ENCODE measurements at regions not wholly inside any gene's neighbourhood (a gene's known extent, or its start where the extent isn't known, plus 50 kb on each side); places are given as distances from the start of the nearest gene placed in this dataset.

DNA sequence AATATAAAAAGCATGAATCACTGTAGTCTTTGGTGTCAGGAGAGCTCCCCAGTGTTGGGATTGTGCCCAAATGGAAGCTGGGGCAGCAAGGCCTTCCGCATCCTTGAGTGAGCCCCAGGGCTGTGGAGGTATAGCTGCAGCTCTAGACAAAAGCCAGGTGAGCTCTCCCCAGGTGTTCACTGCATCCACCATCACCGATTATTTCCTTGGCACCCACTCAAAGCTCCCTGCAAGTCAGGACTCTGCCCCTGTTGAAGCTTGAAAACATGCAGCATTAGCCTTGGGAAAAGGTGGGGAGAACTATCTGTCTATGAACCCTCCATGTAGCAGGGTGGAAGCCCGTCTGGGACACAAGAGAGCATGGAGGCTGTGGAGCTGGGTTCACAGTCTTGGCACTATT, 228.8 kb downstream of the BMP7 start:
- no peak overlapping the region for H3K27ac Mint-ChIP-seq
- no peaks in the 10 kb centered on the region for H3K36me3 Mint-ChIP-seq (ENCODE audit: low read depth)
- ATAC-seq = no peak

DNA sequence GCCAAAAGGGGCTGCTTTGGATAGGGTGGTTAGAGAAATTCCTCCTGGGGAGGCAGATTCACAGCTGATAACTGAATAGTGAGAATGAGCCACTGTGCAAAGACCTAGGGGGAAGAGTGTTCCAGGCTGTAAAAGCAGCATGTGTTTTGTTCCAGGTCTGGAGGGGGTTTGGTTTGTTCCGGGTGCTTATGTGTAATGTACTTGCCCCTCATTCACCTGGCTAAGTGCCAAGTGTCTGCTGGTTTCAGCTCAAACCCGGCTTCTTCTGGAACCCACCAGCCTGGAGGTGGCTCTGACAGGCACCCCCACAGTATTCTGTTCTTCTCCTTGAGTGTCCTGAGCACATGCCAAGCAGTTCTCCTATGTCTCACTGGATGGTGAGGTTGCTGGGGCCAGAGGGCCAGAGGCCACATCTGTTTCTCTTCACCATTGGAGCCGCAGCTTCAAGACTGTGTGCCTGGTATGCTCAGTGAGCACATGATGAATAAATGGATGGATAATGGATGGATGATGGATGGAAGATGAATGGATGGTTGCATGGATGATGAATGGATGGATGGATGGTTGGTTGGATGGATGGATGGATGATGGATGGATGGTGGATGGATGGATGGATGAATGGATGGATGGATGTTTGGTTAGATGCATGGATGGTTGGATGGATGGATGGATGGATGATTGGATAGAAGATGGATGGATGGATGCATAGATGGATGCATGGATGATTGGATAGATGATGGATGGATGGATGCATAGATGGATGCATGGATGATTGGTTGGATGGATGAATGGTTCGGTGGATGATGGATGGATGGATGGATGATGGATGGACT, 227.6 kb downstream of the BMP7 start:
- DNase-seq (no peak), ATAC-seq (no peak)
- H3K9me3 ChIP-seq (ENCODE audit: control insufficient read depth, low read length, poor library complexity, severe bottlenecking) = no peaks in the 10 kb centered on the region
- H3K4me1 Mint-ChIP-seq = no peaks in the 10 kb centered on the region
- no peaks in the 10 kb centered on the region for H3K36me3 Mint-ChIP-seq (ENCODE audit: low read depth)
- peaks cover 10% of the 10 kb centered on the region for H3K27me3 Mint-ChIP-seq
- H3K27ac Mint-ChIP-seq = no peak overlapping the region
- no peak overlapping the region for H3K4me3 Mint-ChIP-seq

More for the DNA sequence above, 228.8 kb downstream of the BMP7 start:
- no peak overlapping the region for H3K4me3 Mint-ChIP-seq
- H3K9me3 ChIP-seq (ENCODE audit: control insufficient read depth, low read length, poor library complexity, severe bottlenecking) = no peaks in the 10 kb centered on the region
- H3K27me3 Mint-ChIP-seq = peaks cover 9% of the 10 kb centered on the region
- no peaks in the 10 kb centered on the region for H3K4me1 Mint-ChIP-seq
- DNase-seq = no peak

DNA sequence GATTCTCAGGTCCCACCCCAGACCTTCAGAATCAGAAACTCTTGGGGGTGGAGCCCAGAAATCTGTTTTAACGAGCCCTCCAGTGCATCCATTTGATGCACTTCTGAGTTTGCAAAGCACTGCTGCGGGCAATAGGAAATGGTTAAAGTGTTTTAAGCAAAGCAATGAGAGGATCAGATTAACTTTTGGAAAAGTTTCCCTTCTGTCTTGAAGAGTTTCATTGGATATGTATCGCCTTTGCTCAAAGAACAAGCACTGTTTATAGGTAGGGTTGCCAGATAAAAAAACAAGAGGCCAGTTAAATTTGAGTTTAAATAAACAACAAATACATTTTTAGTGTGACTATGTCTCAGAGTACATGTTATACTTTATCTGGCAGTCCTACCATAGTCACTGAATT, 226.0 kb downstream of the BMP7 start:
- Mint-ChIP-seq H3K4me1 (no peaks in the 10 kb centered on the region), H3K36me3 (ENCODE audit: low read depth) (no peaks in the 10 kb centered on the region), H3K27ac (no peak overlapping the region), H3K27me3 (peaks cover 14% of the 10 kb centered on the region), H3K4me3 (no peak overlapping the region)
- no peak for ATAC-seq
- DNase-seq = no peak
- no peaks in the 10 kb centered on the region for H3K9me3 ChIP-seq (ENCODE audit: control insufficient read depth, low read length, poor library complexity, severe bottlenecking)

DNA sequence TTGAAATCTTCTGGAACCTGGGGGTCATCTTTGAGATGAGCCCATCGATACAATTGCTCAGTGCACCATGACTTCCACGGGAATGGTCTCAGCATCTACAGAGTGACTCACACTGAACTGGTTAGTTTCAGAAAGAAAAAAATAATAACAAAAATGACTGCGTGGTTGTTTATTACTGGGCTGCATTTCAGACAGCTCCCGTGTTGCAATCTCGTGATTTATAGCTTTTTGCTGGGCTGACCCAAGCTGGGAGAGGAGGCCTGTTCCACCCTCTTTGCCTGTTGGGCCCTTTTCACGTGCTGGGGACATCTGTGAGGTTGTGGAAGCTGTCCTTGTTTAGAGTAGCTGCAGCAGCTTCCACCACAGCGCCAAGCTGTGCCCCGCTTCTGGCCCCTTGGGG, 225.5 kb downstream of the BMP7 start:
- Mint-ChIP-seq H3K27me3 (peaks cover 11% of the 10 kb centered on the region), H3K4me3 (no peak overlapping the region), H3K27ac (no peak overlapping the region), H3K36me3 (ENCODE audit: low read depth) (no peaks in the 10 kb centered on the region), H3K4me1 (no peaks in the 10 kb centered on the region)
- DNase-seq (no peak), ATAC-seq (no peak)
- H3K9me3 ChIP-seq (ENCODE audit: control insufficient read depth, low read length, poor library complexity, severe bottlenecking) = no peaks in the 10 kb centered on the region

DNA sequence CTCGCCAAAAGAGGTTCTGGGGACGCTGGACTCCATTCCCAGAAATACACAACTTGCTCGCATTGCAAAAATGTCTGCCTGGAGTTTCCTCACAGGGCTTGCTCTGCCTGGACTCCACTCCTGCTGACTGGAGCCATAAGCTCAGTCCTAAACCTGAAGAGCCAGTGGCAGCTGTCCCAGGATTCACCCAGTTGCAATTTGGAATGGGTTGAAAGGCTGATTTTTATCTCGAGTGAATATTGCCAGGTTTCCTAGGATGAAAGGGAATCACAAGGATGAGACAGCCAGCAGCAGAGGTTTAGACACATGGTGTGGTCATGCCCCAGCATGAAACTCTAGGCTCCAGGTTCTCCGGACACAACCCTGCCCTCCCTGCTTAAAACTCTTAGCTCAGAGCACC, 223.3 kb downstream of the BMP7 start:
- ATAC-seq = no peak
- no peak for DNase-seq
- Mint-ChIP-seq H3K4me3 (no peak overlapping the region), H3K27me3 (peaks cover 15% of the 10 kb centered on the region), H3K4me1 (no peaks in the 10 kb centered on the region), H3K36me3 (ENCODE audit: low read depth) (no peaks in the 10 kb centered on the region), H3K27ac (no peak overlapping the region)
- no peaks in the 10 kb centered on the region for H3K9me3 ChIP-seq (ENCODE audit: control insufficient read depth, low read length, poor library complexity, severe bottlenecking)

DNA sequence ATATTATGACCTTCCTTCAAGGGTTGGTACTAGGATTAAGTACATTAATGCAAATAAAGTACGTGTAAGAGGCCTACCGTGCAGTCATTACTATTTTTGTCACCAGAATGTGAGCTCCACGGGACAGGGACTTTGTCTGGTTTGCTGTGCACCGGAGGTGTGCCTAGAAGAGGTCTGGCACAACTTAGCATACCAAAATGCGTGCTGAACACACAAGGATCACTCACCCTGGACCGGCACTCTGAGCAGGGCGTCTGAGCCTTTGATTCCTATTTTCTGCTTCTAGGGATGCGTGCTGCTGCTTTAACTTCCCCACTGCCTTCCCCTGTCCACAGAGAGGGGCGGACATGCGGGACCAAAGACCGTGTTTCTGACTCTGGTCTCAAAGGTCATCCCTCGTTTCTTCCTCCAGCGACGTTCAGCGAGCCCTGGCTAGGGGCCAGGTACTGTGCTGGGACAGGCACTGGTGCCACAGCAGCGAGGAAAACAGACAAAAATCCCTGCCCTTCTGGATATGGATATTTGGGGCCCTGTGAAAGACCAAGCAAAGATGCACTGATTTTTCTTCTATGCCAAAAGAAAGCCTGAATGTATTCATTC, 222.7 kb downstream of the BMP7 start:
- no peak for DNase-seq
- no peak overlapping the region for H3K4me3 Mint-ChIP-seq
- no peaks in the 10 kb centered on the region for H3K4me1 Mint-ChIP-seq
- no peaks in the 10 kb centered on the region for H3K9me3 ChIP-seq (ENCODE audit: control insufficient read depth, low read length, poor library complexity, severe bottlenecking)
- H3K27ac Mint-ChIP-seq = no peak overlapping the region
- ATAC-seq = no peak
- H3K27me3 Mint-ChIP-seq = peaks cover 15% of the 10 kb centered on the region
- no peaks in the 10 kb centered on the region for H3K36me3 Mint-ChIP-seq (ENCODE audit: low read depth)

DNA sequence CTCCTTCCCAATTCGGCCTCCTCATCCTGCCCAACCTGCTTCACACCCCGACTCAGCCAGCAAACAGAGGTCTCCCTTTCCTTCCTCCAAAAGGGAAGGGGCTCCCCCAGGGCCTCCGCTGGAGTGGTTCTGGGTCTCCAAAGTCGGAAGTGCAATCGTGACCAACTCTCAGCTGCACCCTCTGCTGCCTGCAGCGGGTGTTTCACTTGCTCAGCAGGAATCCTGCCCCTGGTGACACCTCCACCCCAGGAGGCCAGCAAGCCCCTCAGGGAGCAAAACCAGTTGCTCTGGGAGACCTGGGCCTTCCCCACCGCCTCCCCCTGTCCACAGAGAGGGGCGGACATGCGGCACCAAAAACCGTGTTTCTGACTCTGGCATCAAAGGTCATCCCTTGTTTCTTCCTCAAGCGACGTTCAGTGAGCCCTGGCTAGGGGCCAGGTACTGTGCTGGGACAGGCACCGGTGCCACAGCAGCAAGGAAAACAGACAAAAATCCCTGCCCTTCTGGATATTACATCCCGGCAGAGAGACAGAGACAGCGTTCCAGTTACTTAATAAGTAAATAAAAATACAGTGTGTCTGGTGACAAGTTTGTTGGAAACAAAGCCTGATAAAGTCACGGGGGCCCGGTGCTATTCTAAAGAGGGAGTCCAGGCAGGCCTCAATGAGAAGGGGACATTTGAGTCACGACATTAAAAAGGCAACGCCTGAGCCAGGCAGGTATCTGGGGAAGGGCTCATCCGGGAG, 219.0 kb downstream of the BMP7 start:
- Mint-ChIP-seq H3K4me3 (no peak overlapping the region), H3K36me3 (ENCODE audit: low read depth) (no peaks in the 10 kb centered on the region), H3K27me3 (peaks cover 19% of the 10 kb centered on the region), H3K4me1 (no peaks in the 10 kb centered on the region), H3K27ac (no peak overlapping the region)
- ATAC-seq (no peak), DNase-seq (no peak)
- no peaks in the 10 kb centered on the region for H3K9me3 ChIP-seq (ENCODE audit: control insufficient read depth, low read length, poor library complexity, severe bottlenecking)

DNA sequence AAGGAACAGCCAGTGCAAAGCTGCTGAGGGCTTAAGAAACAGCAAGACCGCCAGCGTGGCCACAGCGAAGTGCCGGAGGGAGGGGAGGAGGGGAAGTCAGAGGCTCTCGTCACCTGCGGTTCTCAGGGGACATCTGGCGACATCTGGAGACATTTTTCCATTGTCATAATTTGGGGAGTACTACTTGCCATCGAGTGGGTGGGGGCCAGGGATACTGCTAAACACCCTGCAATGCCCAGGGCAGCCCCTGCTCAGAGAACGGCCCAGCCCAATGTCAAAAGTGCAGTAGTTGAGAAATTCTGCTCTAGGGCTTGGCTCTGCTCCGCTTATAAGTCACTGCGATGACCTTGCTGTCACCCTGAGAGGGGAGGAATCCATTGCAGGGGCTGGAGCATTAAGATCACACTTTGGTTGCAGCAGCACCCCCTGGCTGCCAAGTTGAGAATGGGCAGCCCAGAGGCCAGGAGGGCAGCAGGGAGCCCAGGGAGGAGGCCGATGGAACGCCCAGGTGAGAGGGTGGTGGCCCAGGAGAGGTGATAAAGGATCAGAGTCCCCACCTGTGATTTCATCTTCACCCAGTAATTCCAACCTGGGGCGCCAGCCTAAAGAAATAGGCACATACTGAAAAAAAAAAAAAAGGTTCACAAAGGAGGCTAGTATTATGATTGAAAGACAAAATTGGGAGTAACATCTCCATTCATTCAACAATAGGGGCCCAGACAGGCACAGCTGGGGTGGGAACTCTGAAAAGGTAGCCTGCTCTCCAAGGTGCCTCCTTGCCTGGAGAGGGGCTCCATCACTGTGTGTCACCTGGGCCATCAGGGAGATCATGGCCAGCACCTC, 218.2 kb downstream of the BMP7 start:
- ATAC-seq = no peak
- peaks cover 19% of the 10 kb centered on the region for H3K27me3 Mint-ChIP-seq
- no peak overlapping the region for H3K4me3 Mint-ChIP-seq
- no peak for DNase-seq
- H3K4me1 Mint-ChIP-seq = no peaks in the 10 kb centered on the region
- no peaks in the 10 kb centered on the region for H3K9me3 ChIP-seq (ENCODE audit: control insufficient read depth, low read length, poor library complexity, severe bottlenecking)
- H3K36me3 Mint-ChIP-seq (ENCODE audit: low read depth) = no peaks in the 10 kb centered on the region
- no peak overlapping the region for H3K27ac Mint-ChIP-seq

DNA sequence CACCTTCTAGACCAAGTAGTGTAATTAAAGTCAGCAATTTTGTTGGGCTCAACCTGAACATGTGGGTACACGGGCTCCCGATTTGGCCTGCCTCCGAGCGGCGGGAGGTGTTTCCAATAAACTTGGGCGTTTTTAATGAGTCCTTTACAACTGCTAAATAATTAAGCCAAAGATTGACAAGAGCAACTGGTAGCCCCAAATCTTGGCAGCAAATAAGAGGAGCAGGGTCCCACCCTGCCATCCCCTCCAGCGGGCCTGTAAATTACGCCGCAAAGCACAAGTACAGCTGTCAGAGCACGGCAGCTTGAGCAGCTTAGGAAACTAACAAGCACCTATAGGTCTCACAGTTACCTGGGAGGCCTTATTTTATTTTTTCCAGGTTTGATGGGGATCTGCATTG, 217.1 kb downstream of the BMP7 start:
- H3K27ac Mint-ChIP-seq = no peak overlapping the region
- H3K27me3 Mint-ChIP-seq = peaks cover 20% of the 10 kb centered on the region
- ATAC-seq = no peak
- no peak for DNase-seq
- H3K4me3 Mint-ChIP-seq = no peak overlapping the region
- no peaks in the 10 kb centered on the region for H3K4me1 Mint-ChIP-seq
- H3K9me3 ChIP-seq (ENCODE audit: control insufficient read depth, low read length, poor library complexity, severe bottlenecking) = no peaks in the 10 kb centered on the region
- no peaks in the 10 kb centered on the region for H3K36me3 Mint-ChIP-seq (ENCODE audit: low read depth)

DNA sequence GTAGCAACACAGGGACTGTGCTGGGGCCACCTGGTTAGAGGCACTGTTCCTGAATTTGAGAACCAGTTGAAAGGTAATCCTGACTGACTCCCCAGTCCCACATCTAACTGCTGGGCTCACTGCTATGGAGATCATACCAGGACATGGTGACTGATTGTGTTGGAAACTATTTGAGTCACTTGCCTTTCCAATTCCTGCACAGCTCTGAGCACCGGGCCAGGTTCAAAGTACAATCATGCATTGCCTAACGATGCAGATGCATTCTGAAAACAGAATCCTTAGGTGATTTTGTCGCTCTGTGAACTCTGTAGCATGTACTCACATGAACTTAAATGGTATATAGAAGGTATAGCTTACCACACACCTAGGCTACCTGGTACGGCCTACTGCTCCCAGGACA, 215.3 kb downstream of the BMP7 start:
- ATAC-seq (no peak), DNase-seq (no peak)
- no peak overlapping the region for H3K4me3 Mint-ChIP-seq
- no peak overlapping the region for H3K27ac Mint-ChIP-seq
- H3K9me3 ChIP-seq (ENCODE audit: control insufficient read depth, low read length, poor library complexity, severe bottlenecking) = no peaks in the 10 kb centered on the region
- H3K36me3 Mint-ChIP-seq (ENCODE audit: low read depth) = no peaks in the 10 kb centered on the region
- H3K27me3 Mint-ChIP-seq = peaks cover 20% of the 10 kb centered on the region
- H3K4me1 Mint-ChIP-seq = no peaks in the 10 kb centered on the region

DNA sequence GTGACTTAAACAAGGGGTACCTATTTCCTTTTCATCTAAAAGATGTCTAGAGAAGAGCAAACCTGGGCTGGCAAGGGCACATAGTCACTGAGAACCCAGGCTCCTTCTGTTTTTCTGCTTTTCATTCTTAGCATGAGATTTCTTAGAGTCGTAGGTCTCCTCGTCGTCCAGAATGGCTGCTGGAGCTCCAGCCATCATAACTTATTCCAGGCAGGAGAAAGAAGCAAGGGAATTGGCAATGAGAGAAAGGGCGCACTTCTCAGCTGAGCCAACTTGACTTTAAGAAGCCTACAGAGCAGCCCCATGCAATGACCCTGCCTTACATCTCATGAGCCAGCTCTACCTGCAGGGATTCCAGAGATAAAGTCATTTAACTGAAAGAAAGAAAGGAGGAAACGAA, 213.4 kb downstream of the BMP7 start:
- DNase-seq (no peak), ATAC-seq (no peak)
- no peak overlapping the region for H3K27ac Mint-ChIP-seq
- H3K4me3 Mint-ChIP-seq = no peak overlapping the region
- H3K27me3 Mint-ChIP-seq = peaks cover 13% of the 10 kb centered on the region
- H3K9me3 ChIP-seq (ENCODE audit: control insufficient read depth, low read length, poor library complexity, severe bottlenecking) = no peaks in the 10 kb centered on the region
- H3K36me3 Mint-ChIP-seq (ENCODE audit: low read depth) = no peaks in the 10 kb centered on the region
- no peaks in the 10 kb centered on the region for H3K4me1 Mint-ChIP-seq

DNA sequence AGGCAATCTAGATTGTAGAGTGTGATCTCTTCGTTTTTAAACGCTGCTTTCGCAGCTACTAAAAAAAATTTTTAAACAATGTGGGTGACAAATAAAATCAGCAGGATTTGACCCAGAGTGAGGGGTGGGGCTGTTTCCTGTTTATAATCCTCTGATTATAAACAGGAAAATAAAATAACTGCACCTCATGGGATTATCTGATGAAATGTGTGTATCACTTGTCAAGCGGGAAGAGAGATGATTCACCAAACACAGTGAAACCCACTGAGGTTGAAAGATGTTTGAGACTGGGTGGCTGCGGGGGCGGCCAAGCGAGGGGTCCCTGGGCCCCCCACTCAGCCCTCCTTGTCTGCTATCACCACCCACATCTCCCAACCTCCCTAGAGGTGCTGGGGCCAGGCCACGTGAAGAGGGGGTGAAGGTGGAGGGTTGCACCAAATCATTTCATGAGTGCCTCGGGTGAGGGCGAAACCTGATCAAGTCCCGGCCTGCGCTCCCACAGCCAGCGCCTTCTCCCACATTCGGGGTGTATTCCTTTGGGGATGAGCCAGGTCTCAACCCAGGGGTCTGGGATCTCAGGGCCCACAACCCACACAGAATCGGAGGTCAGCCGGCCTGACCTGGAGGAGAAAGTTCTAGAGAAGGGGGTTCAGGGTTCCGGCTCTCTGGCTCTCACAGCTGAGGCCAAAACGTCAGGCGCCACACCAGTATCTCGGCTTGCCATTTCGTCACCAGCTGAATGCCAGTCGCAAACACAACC, 212.5 kb downstream of the BMP7 start:
- Mint-ChIP-seq H3K4me3 (no peak overlapping the region), H3K27ac (no peak overlapping the region), H3K27me3 (peaks cover 20% of the 10 kb centered on the region), H3K36me3 (ENCODE audit: low read depth) (no peaks in the 10 kb centered on the region), H3K4me1 (peaks cover 2% of the 10 kb centered on the region)
- ATAC-seq (no peak), DNase-seq (no peak)
- no peaks in the 10 kb centered on the region for H3K9me3 ChIP-seq (ENCODE audit: control insufficient read depth, low read length, poor library complexity, severe bottlenecking)

All from T-helper 17 cell (primary cell).